ENCODE measurements at regions not wholly inside any gene's neighbourhood (a gene's known extent, or its start where the extent isn't known, plus 50 kb on each side); places are given as distances from the start of the nearest gene placed in this dataset.

GRCh38 chr16:13392341-13392740 lies 490.9 kb downstream of the SHISA9 start:
- Histone ChIP-seq H3K4me3 (ENCODE audit: low read depth, low read length) (no peak overlapping the region), H3K27ac (ENCODE audit: extremely low read depth, low read depth, low read length) (no peak overlapping the region), H3K4me1 (ENCODE audit: control insufficient read depth, insufficient read depth, low read length) (no peaks in the 10 kb centered on the region), H3K9me3 (ENCODE audit: control insufficient read depth, insufficient read depth, low read depth, low read length) (no peaks in the 10 kb centered on the region), H3K36me3 (ENCODE audit: control insufficient read depth in 2 of 2, insufficient read depth in 1 of 2, low read length in 2 of 2) (no peaks in the 10 kb centered on the region)
- no peak for TF ChIP-seq ZNF23 (tag by site-specific recombination; IDR thresholded peaks at IDR 0.05; ENCODE audit: borderline replicate concordance)
- TF ChIP-seq ZNF585B (tag by site-specific recombination; IDR thresholded peaks at IDR 0.05): no peak
- no peak for TF ChIP-seq ZNF501 (tag by site-specific recombination; IDR thresholded peaks at IDR 0.05)
- no peak for TF ChIP-seq ELK4 (IDR thresholded peaks at IDR 0.05; ENCODE audit: borderline replicate concordance, low read depth, low read length)
- no peak for TF ChIP-seq ZIC2 (tag by site-specific recombination; IDR thresholded peaks at IDR 0.05)
- TF ChIP-seq ATF2 (tag by site-specific recombination; IDR thresholded peaks at IDR 0.05; ENCODE audit: low read depth): no peak
- TF ChIP-seq HIC1 (tag by site-specific recombination; IDR thresholded peaks at IDR 0.05): no peak
- no peak for TF ChIP-seq ZNF169 (tag by site-specific recombination; IDR thresholded peaks at IDR 0.05)
- no peak for TF ChIP-seq REPIN1 (tag by site-specific recombination; IDR thresholded peaks at IDR 0.05; ENCODE audit: low read depth)
- no peak for TF ChIP-seq ZNF473 (tag by site-specific recombination; IDR thresholded peaks at IDR 0.05)
- POLR2A ChIA-PET: no interaction called here
- CTCF ChIA-PET: no interaction called here

GRCh38 chr16:13393816-13394215 lies 492.4 kb downstream of the SHISA9 start:
- TF ChIP-seq ZNF157 (tag by site-specific recombination; IDR thresholded peaks at IDR 0.05) (no peak), ZSCAN5A (tag by site-specific recombination; IDR thresholded peaks at IDR 0.05) (no peak), ZNF16 (tag by site-specific recombination; IDR thresholded peaks at IDR 0.05; ENCODE audit: low read depth) (no peak), RBAK (tag by site-specific recombination; IDR thresholded peaks at IDR 0.05) (no peak)
- POLR2A ChIA-PET: no interaction called here
- no peaks in the 10 kb centered on the region for H3K4me1 ChIP-seq (ENCODE audit: control insufficient read depth, insufficient read depth, low read length)
- H3K36me3 ChIP-seq (ENCODE audit: control insufficient read depth in 2 of 2, insufficient read depth in 1 of 2, low read length in 2 of 2): no peaks in the 10 kb centered on the region
- no peak overlapping the region for H3K27ac ChIP-seq (ENCODE audit: extremely low read depth, low read depth, low read length)
- H3K9me3 ChIP-seq (ENCODE audit: control insufficient read depth, insufficient read depth, low read depth, low read length): no peaks in the 10 kb centered on the region
- H3K4me3 ChIP-seq (ENCODE audit: low read depth, low read length): no peak overlapping the region
- CTCF ChIA-PET: no interaction called here

GRCh38 chr16:13394488-13394887 lies 493.1 kb downstream of the SHISA9 start:
- Histone ChIP-seq H3K9me3 (ENCODE audit: control insufficient read depth, insufficient read depth, low read depth, low read length) (no peaks in the 10 kb centered on the region), H3K4me3 (ENCODE audit: low read depth, low read length) (no peak overlapping the region), H3K27ac (ENCODE audit: extremely low read depth, low read depth, low read length) (no peak overlapping the region), H3K36me3 (ENCODE audit: control insufficient read depth in 2 of 2, insufficient read depth in 1 of 2, low read length in 2 of 2) (no peaks in the 10 kb centered on the region), H3K4me1 (ENCODE audit: control insufficient read depth, insufficient read depth, low read length) (no peaks in the 10 kb centered on the region)
- TF ChIP-seq ZNF558 (tag by site-specific recombination; IDR thresholded peaks at IDR 0.05) (no peak), ZBTB44 (tag by site-specific recombination; IDR thresholded peaks at IDR 0.05) (no peak), PATZ1 (tag by site-specific recombination; IDR thresholded peaks at IDR 0.05) (no peak)
- ChIA-PET CTCF (no interaction called here), POLR2A (no interaction called here)
